K562 (cell line): ENCODE measurements at regions not wholly inside any gene's neighbourhood (a gene's known extent, or its start where the extent isn't known, plus 50 kb on each side); places are given as distances from the start of the nearest gene placed in this dataset.

Experiments used
- COPS2 ChIP-seq: fragments of 450-650 bp; conservative IDR thresholded peaks from 2 replicates; pipeline ENCODE4 v1.6.1; 2016; ENCODE audit warnings: mild to moderate bottlenecking, moderate library complexity
- ESRRA ChIP-seq: fragments of 450-650 bp; IDR thresholded peaks from 2 replicates; pipeline ENCODE4 v1.6.1; 2014; ENCODE audit warnings: low read depth, mild to moderate bottlenecking, moderate library complexity, borderline replicate concordance
- GTF2A2 ChIP-seq: IDR thresholded peaks from 2 replicates; pipeline ENCODE4 v1.6.1; 2016; ENCODE audit warnings: mild to moderate bottlenecking, missing genetic modification characterization, missing compliant biosample characterization
- NELFE ChIP-seq: IDR thresholded peaks from 2 replicates; pipeline ENCODE4 v1.6.1; 2011; ENCODE audit warnings: mild to moderate bottlenecking; ENCODE audit not compliant: insufficient read depth, insufficient read length
- ZBTB40 ChIP-seq, 2 experiments: fragments of 450-650 bp in 1 of 2; sonication (generic) in 1 of 2; formaldehyde crosslinking in 1 of 2; IDR thresholded peaks; 2 replicates each; pipeline versions ENCODE4 v1.7.1 to v1.9.0; 2016 to 2022; ENCODE audit warnings: inconsistent platforms in 1 of 2, mild to moderate bottlenecking in 1 of 2, missing genetic modification reagents in 1 of 2
- ZNF184 ChIP-seq: sonication (generic); formaldehyde crosslinking; IDR thresholded peaks from 2 replicates; pipeline ENCODE4 v1.5.0; 2020; ENCODE audit warnings: missing genetic modification reagents
- ZNF239 ChIP-seq: fragments of 250-450 bp; sonication (Bioruptor Pico); IDR thresholded peaks from 2 replicates; pipeline ENCODE4 v1.4.0; 2020; ENCODE audit warnings: mild to moderate bottlenecking
- ZNF707 ChIP-seq: fragments of 250-450 bp; sonication (Bioruptor Pico); conservative IDR thresholded peaks from 2 replicates; pipeline ENCODE4 v1.8.0; 2022; ENCODE audit warnings: inconsistent platforms, mild to moderate bottlenecking, moderate library complexity

GRCh38 chr5:9947944-9948343, 301.7 kb downstream of the ATPSCKMT start (continued):
- TF ChIP-seq ZBTB40 (IDR thresholded peaks at IDR 0.05): no peak
- no peak for TF ChIP-seq ZBTB40 (CRISPR knock-in tag; IDR thresholded peaks at IDR 0.05)
- TF ChIP-seq ZNF707 (CRISPR knock-in tag): no peak
- no peak for TF ChIP-seq ZNF184 (CRISPR knock-in tag)
- no peak for TF ChIP-seq GTF2A2 (tag)
- TF ChIP-seq NELFE: no peak
- no peak for TF ChIP-seq ZNF239 (CRISPR knock-in tag)
- no peak for TF ChIP-seq COPS2
- no peak for TF ChIP-seq ESRRA
- TF ChIP-seq, all 486 proteins: peak for 0
